ENCODE measurements at regions not wholly inside any gene's neighbourhood (a gene's known extent, or its start where the extent isn't known, plus 50 kb on each side); places are given as distances from the start of the nearest gene placed in this dataset.
"Not testable (repeated sequence)": the region's sequence is repeated elsewhere in the genome, so short reads cannot be mapped to it uniquely, and the experiment has no call there.

GRCh38 chr4:138630666-138631065 is 384.9 kb upstream of the NOCT start:
- no peaks in the 10 kb centered on the region for H3K27me3 ChIP-seq
- no peaks in the 10 kb centered on the region for H3K9me3 ChIP-seq
- no peaks in the 10 kb centered on the region for H3K36me3 ChIP-seq
- DNase-seq (no peak), ATAC-seq (no peak)
- H3K27ac ChIP-seq: no peak overlapping the region
- WGBS, 2 donors: 90 to 94% methylated on average over 3 of the region's 3 CpGs
- TF ChIP-seq, protein P1, sequence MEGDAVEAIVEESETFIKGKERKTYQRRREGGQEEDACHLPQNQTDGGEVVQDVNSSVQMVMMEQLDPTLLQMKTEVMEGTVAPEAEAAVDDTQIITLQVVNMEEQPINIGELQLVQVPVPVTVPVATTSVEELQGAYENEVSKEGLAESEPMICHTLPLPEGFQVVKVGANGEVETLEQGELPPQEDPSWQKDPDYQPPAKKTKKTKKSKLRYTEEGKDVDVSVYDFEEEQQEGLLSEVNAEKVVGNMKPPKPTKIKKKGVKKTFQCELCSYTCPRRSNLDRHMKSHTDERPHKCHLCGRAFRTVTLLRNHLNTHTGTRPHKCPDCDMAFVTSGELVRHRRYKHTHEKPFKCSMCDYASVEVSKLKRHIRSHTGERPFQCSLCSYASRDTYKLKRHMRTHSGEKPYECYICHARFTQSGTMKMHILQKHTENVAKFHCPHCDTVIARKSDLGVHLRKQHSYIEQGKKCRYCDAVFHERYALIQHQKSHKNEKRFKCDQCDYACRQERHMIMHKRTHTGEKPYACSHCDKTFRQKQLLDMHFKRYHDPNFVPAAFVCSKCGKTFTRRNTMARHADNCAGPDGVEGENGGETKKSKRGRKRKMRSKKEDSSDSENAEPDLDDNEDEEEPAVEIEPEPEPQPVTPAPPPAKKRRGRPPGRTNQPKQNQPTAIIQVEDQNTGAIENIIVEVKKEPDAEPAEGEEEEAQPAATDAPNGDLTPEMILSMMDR (IDR thresholded peaks at IDR 0.05): no peak
- no peaks in the 10 kb centered on the region for H3K4me1 ChIP-seq
- no peak overlapping the region for H3K4me3 ChIP-seq
- intact Hi-C loops (cut with DNase I): no loop called here

DNA sequence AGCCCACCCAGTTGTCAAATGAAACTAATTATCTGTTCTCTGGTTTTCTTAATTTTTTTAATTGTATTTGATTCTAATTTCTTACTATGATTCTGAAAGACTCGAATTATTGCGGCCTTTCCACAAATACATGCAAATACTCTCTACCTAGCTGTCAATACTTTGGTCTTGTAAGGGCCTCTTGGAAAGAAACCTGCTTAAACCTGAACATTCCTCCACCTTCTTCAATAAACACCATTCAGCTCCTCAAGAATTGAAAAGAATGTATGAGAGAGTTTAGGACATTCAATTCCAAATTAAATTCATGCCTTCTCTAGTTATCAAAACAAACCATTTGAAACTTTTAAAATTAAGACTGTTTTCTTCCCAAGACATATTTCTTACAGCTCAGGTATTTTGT is 385.9 kb upstream of the NOCT start:
- intact Hi-C loops (cut with DNase I): no loop called here
- no peak for ATAC-seq
- 91 to 93% methylated on average over 2 of the region's 2 CpGs for WGBS, 2 donors

DNA sequence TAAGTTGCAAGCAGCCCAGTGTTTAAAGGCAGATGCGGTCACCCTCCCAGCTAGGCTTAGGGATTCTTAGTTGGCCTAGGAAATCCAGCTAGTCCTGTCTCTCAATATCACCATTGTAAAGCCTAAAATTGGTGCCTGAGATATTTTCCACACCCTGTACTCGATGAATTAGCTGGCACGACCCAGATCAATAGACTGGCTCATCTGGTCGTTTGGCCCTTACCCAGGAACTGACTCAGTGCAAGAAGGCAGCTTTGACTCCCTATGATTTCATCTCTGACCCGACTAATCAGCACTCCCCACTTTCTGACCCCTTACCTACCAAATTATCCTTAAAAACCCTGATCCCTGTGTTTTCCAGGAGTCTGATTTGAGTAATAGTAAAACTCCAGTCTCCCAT is 384.9 kb upstream of the SLC7A11 start:
- WGBS, 2 donors: 83 to 87% methylated on average over 5 of the region's 5 CpGs
- TF ChIP-seq, protein P1 (IDR thresholded peaks at IDR 0.05): no peak
- Histone ChIP-seq H3K27me3 (no peaks in the 10 kb centered on the region), H3K4me3 (no peak overlapping the region), H3K9me3 (peaks cover 0 to 4% (median 0%) of the 10 kb centered on the region in 11 donors), H3K27ac (no peak overlapping the region), H3K36me3 (no peaks in the 10 kb centered on the region), H3K4me1 (no peaks in the 10 kb centered on the region)
- intact Hi-C loops (cut with DNase I): no loop called here
- DNase-seq: no peak
- ATAC-seq: no peak

More for the DNA sequence above, 385.9 kb upstream of the NOCT start:
- H3K27ac ChIP-seq: no peak overlapping the region
- TF ChIP-seq, protein P1 (IDR thresholded peaks at IDR 0.05): no peak
- no peak overlapping the region for H3K4me3 ChIP-seq
- H3K9me3 ChIP-seq: no peaks in the 10 kb centered on the region
- no peaks in the 10 kb centered on the region for H3K4me1 ChIP-seq
- no peaks in the 10 kb centered on the region for H3K36me3 ChIP-seq
- no peak for DNase-seq
- H3K27me3 ChIP-seq: no peaks in the 10 kb centered on the region

DNA sequence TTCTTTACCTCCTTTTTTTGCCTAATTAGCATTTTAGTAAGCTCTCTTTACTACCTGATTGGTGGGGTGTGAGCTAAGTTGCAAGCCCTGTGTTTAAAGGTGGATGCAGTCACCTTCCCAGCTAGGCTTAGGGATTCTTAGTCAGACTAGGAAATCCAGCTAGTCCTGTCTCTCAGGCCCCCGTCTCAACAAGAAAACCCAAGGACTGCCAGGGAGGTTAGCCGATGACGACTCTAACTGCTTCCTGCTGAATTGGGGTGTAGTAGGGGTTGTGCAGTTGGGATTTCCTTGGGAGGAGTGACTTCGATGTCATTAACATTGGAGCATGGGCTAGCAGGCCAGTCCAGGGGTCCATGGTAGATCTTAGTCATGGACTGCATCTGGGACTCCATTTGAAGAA is 380.2 kb upstream of the SLC7A11 start:
- DNase-seq; ATAC-seq; H3K36me3 ChIP-seq; H3K27ac ChIP-seq; H3K4me1 ChIP-seq; intact Hi-C loops (cut with DNase I); H3K27me3 ChIP-seq; H3K4me3 ChIP-seq: not testable (repeated sequence)
- peaks cover 0 to 29% (median 9%) of the 10 kb centered on the region in 11 donors for H3K9me3 ChIP-seq
- 71 to 81% methylated on average over 4 of the region's 4 CpGs for WGBS, 2 donors

- Histone ChIP-seq H3K9me3 (peaks cover 0 to 45% (median 9%) of the 10 kb centered on the region in 11 donors), H3K27me3 (no peaks in the 10 kb centered on the region), H3K4me3 (no peak overlapping the region), H3K27ac (no peak overlapping the region), H3K4me1 (no peaks in the 10 kb centered on the region), H3K36me3 (no peaks in the 10 kb centered on the region)
- ATAC-seq (no peak), DNase-seq (no peak)
- intact Hi-C loops (cut with DNase I): no loop called here
- WGBS, 2 donors: 78 to 83% methylated on average over 2 of the region's 2 CpGs
- TF ChIP-seq, protein P1 (IDR thresholded peaks at IDR 0.05): no peak
Measured at GRCh38 chr4:138616775-138617174, 374.6 kb upstream of the SLC7A11 start.

Data from heart right ventricle (tissue), 16 donors.